ENCODE measurements at regions not wholly inside any gene's neighbourhood (a gene's known extent, or its start where the extent isn't known, plus 50 kb on each side); places are given as distances from the start of the nearest gene placed in this dataset.

- H3K4me1 ChIP-seq = no peaks in the 10 kb centered on the region
- WGBS = 83% methylated on average over 1 of the region's 1 CpG
- no peaks in the 10 kb centered on the region for H3K36me3 ChIP-seq
- H3K9me3 ChIP-seq = no peaks in the 10 kb centered on the region
- H3K4me3 ChIP-seq = no peak overlapping the region
- TF ChIP-seq EP300 (IDR thresholded peaks at IDR 0.05) (no peak), POLR2AphosphoS5 (IDR thresholded peaks at IDR 0.05) (no peak)
- DNase-seq (ENCODE audit: low spot score in 2 of 2) = no peak
- no peak overlapping the region for H3K27ac ChIP-seq
- no peaks in the 10 kb centered on the region for H3K27me3 ChIP-seq
Observed at GRCh38 chr2:183259921-183260320, 135.7 kb downstream of the NUP35 start.

GRCh38 chr2:183260527-183260926 lies 136.3 kb downstream of the NUP35 start:
- H3K27ac ChIP-seq = no peak overlapping the region
- no peak for TF ChIP-seq POLR2AphosphoS5 (IDR thresholded peaks at IDR 0.05)
- TF ChIP-seq CTCF (IDR thresholded peaks at IDR 0.05) = no peak
- TF ChIP-seq EP300 (IDR thresholded peaks at IDR 0.05) = no peak
- TF ChIP-seq POLR2A (IDR thresholded peaks at IDR 0.05) = no peak
- no peaks in the 10 kb centered on the region for H3K4me1 ChIP-seq
- no peaks in the 10 kb centered on the region for H3K9me3 ChIP-seq
- DNase-seq (ENCODE audit: low spot score in 2 of 2) = no peak
- no peaks in the 10 kb centered on the region for H3K36me3 ChIP-seq
- WGBS = 97% methylated on average over 29 of the region's 29 CpGs
- H3K27me3 ChIP-seq = no peaks in the 10 kb centered on the region
- no peak overlapping the region for H3K4me3 ChIP-seq

- TF ChIP-seq POLR2A (IDR thresholded peaks at IDR 0.05) (no peak), POLR2AphosphoS5 (IDR thresholded peaks at IDR 0.05) (no peak), EP300 (IDR thresholded peaks at IDR 0.05) (no peak), CTCF (IDR thresholded peaks at IDR 0.05) (no peak)
- WGBS = 95% methylated on average over 20 of the region's 21 CpGs
- Histone ChIP-seq H3K4me3 (no peak overlapping the region), H3K27me3 (no peaks in the 10 kb centered on the region), H3K4me1 (no peaks in the 10 kb centered on the region), H3K27ac (no peak overlapping the region), H3K36me3 (no peaks in the 10 kb centered on the region), H3K9me3 (no peaks in the 10 kb centered on the region)
- DNase-seq (ENCODE audit: low spot score in 2 of 2) = no peak
Observed at GRCh38 chr2:183264890-183265535, 140.8 kb downstream of the NUP35 start.

- Histone ChIP-seq H3K9me3 (no peaks in the 10 kb centered on the region), H3K27me3 (no peaks in the 10 kb centered on the region), H3K27ac (no peak overlapping the region), H3K4me1 (no peaks in the 10 kb centered on the region), H3K36me3 (no peaks in the 10 kb centered on the region), H3K4me3 (no peak overlapping the region)
- TF ChIP-seq CTCF (IDR thresholded peaks at IDR 0.05) (no peak), POLR2AphosphoS5 (IDR thresholded peaks at IDR 0.05) (no peak), EP300 (IDR thresholded peaks at IDR 0.05) (no peak), POLR2A (IDR thresholded peaks at IDR 0.05) (no peak)
- no peak for DNase-seq (ENCODE audit: low spot score in 2 of 2)
- 96% methylated on average over 5 of the region's 5 CpGs for WGBS
Observed at GRCh38 chr2:183267148-183267827, 143.0 kb downstream of the NUP35 start.

GRCh38 chr2:183269956-183270355 lies 145.7 kb downstream of the NUP35 start:
- Histone ChIP-seq H3K36me3 (no peaks in the 10 kb centered on the region), H3K27ac (no peak overlapping the region), H3K4me1 (no peaks in the 10 kb centered on the region), H3K4me3 (no peak overlapping the region), H3K27me3 (no peaks in the 10 kb centered on the region), H3K9me3 (no peaks in the 10 kb centered on the region)
- DNase-seq (ENCODE audit: low spot score in 2 of 2) = no peak
- TF ChIP-seq POLR2A (IDR thresholded peaks at IDR 0.05) (no peak), CTCF (IDR thresholded peaks at IDR 0.05) (no peak), POLR2AphosphoS5 (IDR thresholded peaks at IDR 0.05) (no peak), EP300 (IDR thresholded peaks at IDR 0.05) (no peak)
- WGBS = 38% methylated on average over 4 of the region's 4 CpGs

Data from suprapubic skin (tissue), 4 donors.